RWPE1 (cell line): ENCODE measurements at regions not wholly inside any gene's neighbourhood (a gene's known extent, or its start where the extent isn't known, plus 50 kb on each side); places are given as distances from the start of the nearest gene placed in this dataset.

Experiments
- CTCF ChIA-PET: fragments of 350-600 bp; sonication (Branson Sonifier 250); formaldehyde crosslinking; extraction: SDS; loops from one replicate; lab custom pipeline; 2021; lab: Yijun Ruan, JAX
- POLR2A ChIA-PET: fragments of 400-600 bp; formaldehyde crosslinking; extraction: SDS; loops from one replicate; lab custom pipeline; 2020; ENCODE audit warnings: antibody characterized with exemption; ENCODE audit not compliant: low non-redundant PET; lab: Yijun Ruan, JAX
- DNase-seq: peaks from one replicate; pipeline ENCODE4 v3.0.0; 2012; ENCODE audit warnings: low spot score
- H3K27ac ChIP-seq: fragments of 450-650 bp; 2 replicates; pipeline ENCODE4 v1.5.1; 2017
- TF ChIP-seq, protein P1 (sequence below): fragments of 450-650 bp; conservative IDR thresholded peaks from 2 replicates; pipeline ENCODE4 v1.5.1; 2017; ENCODE audit warnings: low read depth, mild to moderate bottlenecking

DNA sequence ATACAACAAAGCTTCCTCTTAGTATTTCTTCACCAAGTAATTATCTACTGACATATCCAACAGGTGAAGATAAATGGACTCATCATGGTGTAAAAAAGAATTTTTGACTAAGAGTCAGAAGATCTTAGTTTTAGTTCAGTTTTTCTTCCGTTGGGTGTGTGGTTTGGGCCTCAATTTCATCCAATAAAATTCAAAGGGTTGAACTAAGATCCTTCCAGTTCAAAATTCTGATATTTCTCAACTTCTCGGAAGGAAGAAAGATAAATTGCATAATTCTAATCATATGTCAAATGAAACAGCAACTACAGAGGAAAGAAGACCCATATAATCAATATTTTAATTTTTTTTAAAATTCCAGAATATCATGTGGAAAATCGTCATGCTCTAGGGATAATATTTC lies 192.7 kb downstream of the SPRY1 start:
- ChIA-PET CTCF (no interaction called here), POLR2A (no interaction called here)
- H3K27ac ChIP-seq, result no peak overlapping the region
- DNase-seq, result no peak
- TF ChIP-seq, protein P1, sequence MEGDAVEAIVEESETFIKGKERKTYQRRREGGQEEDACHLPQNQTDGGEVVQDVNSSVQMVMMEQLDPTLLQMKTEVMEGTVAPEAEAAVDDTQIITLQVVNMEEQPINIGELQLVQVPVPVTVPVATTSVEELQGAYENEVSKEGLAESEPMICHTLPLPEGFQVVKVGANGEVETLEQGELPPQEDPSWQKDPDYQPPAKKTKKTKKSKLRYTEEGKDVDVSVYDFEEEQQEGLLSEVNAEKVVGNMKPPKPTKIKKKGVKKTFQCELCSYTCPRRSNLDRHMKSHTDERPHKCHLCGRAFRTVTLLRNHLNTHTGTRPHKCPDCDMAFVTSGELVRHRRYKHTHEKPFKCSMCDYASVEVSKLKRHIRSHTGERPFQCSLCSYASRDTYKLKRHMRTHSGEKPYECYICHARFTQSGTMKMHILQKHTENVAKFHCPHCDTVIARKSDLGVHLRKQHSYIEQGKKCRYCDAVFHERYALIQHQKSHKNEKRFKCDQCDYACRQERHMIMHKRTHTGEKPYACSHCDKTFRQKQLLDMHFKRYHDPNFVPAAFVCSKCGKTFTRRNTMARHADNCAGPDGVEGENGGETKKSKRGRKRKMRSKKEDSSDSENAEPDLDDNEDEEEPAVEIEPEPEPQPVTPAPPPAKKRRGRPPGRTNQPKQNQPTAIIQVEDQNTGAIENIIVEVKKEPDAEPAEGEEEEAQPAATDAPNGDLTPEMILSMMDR, result no peak

DNA sequence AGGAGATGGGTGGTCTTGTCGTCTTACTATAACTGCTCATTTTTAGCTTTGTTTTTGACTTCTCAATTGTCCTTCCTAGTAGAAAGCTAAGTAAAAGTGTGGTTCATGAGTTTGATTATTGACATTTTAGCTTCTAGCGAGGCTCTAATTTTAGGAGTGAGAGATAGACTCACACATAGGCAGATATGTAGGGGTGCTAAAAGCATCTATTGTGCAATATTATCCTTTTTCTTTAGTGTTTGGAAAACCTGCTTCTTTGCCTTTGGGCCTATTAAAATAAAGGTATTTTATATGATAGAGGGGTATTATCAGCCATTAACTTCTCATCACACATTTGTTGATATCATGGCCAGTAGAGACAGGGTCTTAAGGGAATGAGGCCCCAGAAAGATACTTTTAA lies 195.3 kb downstream of the SPRY1 start:
- ChIA-PET CTCF (no interaction called here), POLR2A (no interaction called here)
- TF ChIP-seq, protein P1, result no peak
- DNase-seq, result no peak
- no peak overlapping the region for H3K27ac ChIP-seq

DNA sequence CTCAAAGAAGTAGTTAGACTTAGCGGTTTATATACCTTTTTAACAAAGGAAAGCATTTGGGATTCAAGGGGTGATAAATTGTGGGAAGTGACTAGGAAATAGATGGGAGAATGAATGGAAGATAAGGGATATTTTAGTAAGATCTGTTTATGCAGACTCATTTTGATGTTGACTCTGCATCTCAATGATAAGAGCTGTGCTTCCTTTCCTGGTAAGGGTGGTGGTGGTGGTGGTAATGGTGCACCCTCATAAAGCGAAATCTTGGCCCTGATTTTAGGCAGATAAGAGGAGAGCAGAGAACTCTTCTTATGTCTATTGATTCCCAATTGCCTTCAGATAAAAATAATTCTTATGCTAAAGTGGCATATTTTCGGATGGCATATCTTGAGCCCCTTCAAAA lies 197.1 kb downstream of the SPRY1 start:
- TF ChIP-seq, protein P1, result no peak
- H3K27ac ChIP-seq, result no peak overlapping the region
- ChIA-PET POLR2A (no interaction called here), CTCF (no interaction called here)
- no peak for DNase-seq

DNA sequence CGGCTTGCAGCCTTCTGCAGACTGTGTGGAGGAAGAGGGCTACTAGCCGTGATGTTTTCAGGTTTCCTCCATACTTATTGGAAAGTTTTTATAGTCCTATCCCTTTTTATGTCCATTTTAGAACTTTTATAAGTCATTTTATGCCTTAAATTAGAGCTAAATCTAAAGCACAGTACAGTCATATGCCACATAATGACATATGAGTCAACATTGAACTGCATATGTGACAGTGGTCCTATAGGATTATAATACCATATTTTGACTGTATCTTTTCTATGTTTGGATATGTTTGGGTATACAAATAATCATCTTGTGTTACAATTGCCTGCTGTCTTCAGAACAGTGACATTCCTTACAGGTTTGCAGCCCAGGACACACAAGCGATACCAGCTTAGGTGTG lies 200.2 kb downstream of the SPRY1 start:
- TF ChIP-seq, protein P1, result no peak
- ChIA-PET POLR2A (no interaction called here), CTCF (no interaction called here)
- H3K27ac ChIP-seq, result no peak overlapping the region
- no peak for DNase-seq

DNA sequence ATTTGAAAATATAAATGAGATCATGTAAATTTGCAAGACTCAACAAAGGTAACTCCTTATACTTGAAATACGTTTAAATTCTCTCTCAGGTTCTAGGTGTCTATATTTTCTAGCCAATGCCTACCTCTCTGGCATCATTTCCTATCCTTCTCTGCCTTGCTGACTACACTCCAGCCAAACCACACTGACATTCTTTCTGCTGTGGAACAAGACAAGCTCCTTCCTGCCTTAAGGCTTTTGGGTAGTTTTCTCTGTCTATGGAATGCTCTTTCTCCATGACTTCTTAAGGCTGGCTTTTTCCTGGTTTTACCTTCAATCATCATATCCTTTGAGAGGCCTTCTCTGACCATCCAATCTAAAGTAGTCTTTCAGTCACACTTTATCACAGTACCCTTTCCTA lies 201.0 kb downstream of the SPRY1 start:
- ChIA-PET POLR2A (no interaction called here), CTCF (interaction anchor here (0.6 kb wide), 1 partner anchor 399 kb away, joined by 7 read pairs; no protein-coding TSS in a partner anchor)
- DNase-seq, result no peak

DNA sequence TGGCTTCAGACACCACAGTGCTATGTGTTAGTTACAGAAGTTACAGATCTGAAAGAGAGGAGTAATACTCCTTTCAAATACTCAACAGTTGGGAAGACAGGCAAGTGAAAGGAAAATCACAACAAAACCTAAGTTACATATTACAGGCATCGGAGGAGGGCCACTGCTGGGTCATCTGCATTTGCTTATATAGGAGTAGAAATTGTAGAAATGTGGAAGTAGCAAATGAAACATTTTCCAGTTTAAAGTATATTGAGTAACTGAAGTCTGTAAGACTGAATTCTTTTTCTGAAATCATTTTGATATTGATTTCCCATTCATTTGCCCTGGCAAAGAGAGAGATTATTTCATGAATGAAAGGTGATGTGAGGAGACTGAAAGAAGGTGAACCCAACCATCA lies 201.7 kb downstream of the SPRY1 start:
- ChIA-PET CTCF (no interaction called here), POLR2A (no interaction called here)
- DNase-seq, result no peak
- no peak overlapping the region for H3K27ac ChIP-seq
- TF ChIP-seq, protein P1, result no peak

More for the DNA sequence above, 201.0 kb downstream of the SPRY1 start:
- TF ChIP-seq, protein P1, result no peak
- H3K27ac ChIP-seq, result no peak overlapping the region
